ENCODE measurements at regions not wholly inside any gene's neighbourhood (a gene's known extent, or its start where the extent isn't known, plus 50 kb on each side); places are given as distances from the start of the nearest gene placed in this dataset.

GRCh38 chr2:217279140-217279539 lies 419.3 kb upstream of the TNP1 start:
- ChIA-PET POLR2A (no interaction called here), SMC1A (ENCODE audit: uncharacterized antibody, unreplicated experiment) (interaction anchor here (1.0 kb wide), 1 partner anchor 11 kb away, joined by 3 read pairs; no protein-coding TSS in a partner anchor), CTCF (no interaction called here), RAD21 (ENCODE audit: unreplicated experiment) (no interaction called here)
- H3K27me3 ChIP-seq (replicated peaks in 1 of 2; ENCODE audit: control insufficient read depth in 2 of 2, insufficient read depth in 2 of 2, low read length in 1 of 2), result no peaks in the 10 kb centered on the region
- H3K79me2 ChIP-seq (ENCODE audit: control insufficient read depth, insufficient read depth, low read length), result no peaks in the 10 kb centered on the region
- FAIRE-seq (no peak), DNase-seq (ENCODE audit: low read depth, low spot score) (no peak), ATAC-seq (no peak)
- in situ Hi-C loops (cut with MboI), result no loop called here
- H3K27ac ChIP-seq (ENCODE audit: control insufficient read depth, insufficient read depth), result no peak overlapping the region
- H3K4me2 ChIP-seq (ENCODE audit: control insufficient read depth, insufficient read depth), result no peak overlapping the region
- H3K9me3 ChIP-seq (replicated peaks; ENCODE audit: control insufficient read depth, insufficient read depth, low read length), result no peaks in the 10 kb centered on the region; the same call in 2 of the 3 replicates
- WGBS (ENCODE audit: insufficient coverage, insufficient replicate concordance, low lambda C conversion rate, missing lambda C conversion rate), result 0% methylated on average over 3 of the region's 3 CpGs
- no peaks in the 10 kb centered on the region for H3K4me1 ChIP-seq (ENCODE audit: control insufficient read depth, insufficient read depth, low read length)
- no peak overlapping the region for H3K9ac ChIP-seq (ENCODE audit: control insufficient read depth, insufficient read depth, low read length)
- no peaks in the 10 kb centered on the region for H3K36me3 ChIP-seq (ENCODE audit: control insufficient read depth in 2 of 2, insufficient read depth in 2 of 2, low read length in 1 of 2)
- no peaks in the 10 kb centered on the region for H4K20me1 ChIP-seq (ENCODE audit: control insufficient read depth, insufficient read depth)
- TF ChIP-seq CTCF (IDR thresholded peaks at IDR 0.05 in 2 of 3, conservative IDR thresholded peaks at IDR 0.05 in 1 of 3; ENCODE audit: control insufficient read depth in 2 of 3, extremely low read depth in 1 of 3, insufficient read depth in 1 of 3, low read depth in 3 of 3, low read length in 3 of 3), result no peak
- no peak for TF ChIP-seq IKZF2 (IDR thresholded peaks at IDR 0.05)
- TF ChIP-seq, protein P1, sequence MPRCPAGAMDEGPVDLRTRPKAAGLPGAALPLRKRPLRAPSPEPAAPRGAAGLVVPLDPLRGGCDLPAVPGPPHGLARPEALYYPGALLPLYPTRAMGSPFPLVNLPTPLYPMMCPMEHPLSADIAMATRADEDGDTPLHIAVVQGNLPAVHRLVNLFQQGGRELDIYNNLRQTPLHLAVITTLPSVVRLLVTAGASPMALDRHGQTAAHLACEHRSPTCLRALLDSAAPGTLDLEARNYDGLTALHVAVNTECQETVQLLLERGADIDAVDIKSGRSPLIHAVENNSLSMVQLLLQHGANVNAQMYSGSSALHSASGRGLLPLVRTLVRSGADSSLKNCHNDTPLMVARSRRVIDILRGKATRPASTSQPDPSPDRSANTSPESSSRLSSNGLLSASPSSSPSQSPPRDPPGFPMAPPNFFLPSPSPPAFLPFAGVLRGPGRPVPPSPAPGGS (IDR thresholded peaks at IDR 0.05; ENCODE audit: borderline replicate concordance, insufficient read depth, low read depth, low read length, poor library complexity, severe bottlenecking), result no peak
- TF ChIP-seq SPI1 (IDR thresholded peaks at IDR 0.05; ENCODE audit: borderline replicate concordance, insufficient read depth, low read depth, low read length), result no peak
- TF ChIP-seq POLR2A (IDR thresholded peaks at IDR 0.05; ENCODE audit: low read depth, low read length), result no peak
- TF ChIP-seq LARP7 (IDR thresholded peaks at IDR 0.05), result no peak
- TF ChIP-seq RB1 (IDR thresholded peaks at IDR 0.05; ENCODE audit: borderline replicate concordance), result no peak
- TF ChIP-seq SMC3 (IDR thresholded peaks at IDR 0.05; ENCODE audit: borderline replicate concordance, low read length), result no peak
- no peak for TF ChIP-seq TCF7 (IDR thresholded peaks at IDR 0.05; ENCODE audit: borderline replicate concordance)
- no peak for TF ChIP-seq BACH1 (IDR thresholded peaks at IDR 0.05; ENCODE audit: borderline replicate concordance)
- no peak for TF ChIP-seq RBBP5 (conservative IDR thresholded peaks at IDR 0.05)
- no TSS peak for BruUV-seq (replicated peaks)
- intact Hi-C loops (cut with micrococcal nuclease; ENCODE audit: unreplicated experiment), result no loop called here
- H2AFZ ChIP-seq (ENCODE audit: control insufficient read depth, low read depth, low read length), result no peak overlapping the region
- H3K4me3 ChIP-seq, result no peak overlapping the region

Measured in GM12878 (cell line).